ENCODE measurements at regions not wholly inside any gene's neighbourhood (a gene's known extent, or its start where the extent isn't known, plus 50 kb on each side); places are given as distances from the start of the nearest gene placed in this dataset.

DNA sequence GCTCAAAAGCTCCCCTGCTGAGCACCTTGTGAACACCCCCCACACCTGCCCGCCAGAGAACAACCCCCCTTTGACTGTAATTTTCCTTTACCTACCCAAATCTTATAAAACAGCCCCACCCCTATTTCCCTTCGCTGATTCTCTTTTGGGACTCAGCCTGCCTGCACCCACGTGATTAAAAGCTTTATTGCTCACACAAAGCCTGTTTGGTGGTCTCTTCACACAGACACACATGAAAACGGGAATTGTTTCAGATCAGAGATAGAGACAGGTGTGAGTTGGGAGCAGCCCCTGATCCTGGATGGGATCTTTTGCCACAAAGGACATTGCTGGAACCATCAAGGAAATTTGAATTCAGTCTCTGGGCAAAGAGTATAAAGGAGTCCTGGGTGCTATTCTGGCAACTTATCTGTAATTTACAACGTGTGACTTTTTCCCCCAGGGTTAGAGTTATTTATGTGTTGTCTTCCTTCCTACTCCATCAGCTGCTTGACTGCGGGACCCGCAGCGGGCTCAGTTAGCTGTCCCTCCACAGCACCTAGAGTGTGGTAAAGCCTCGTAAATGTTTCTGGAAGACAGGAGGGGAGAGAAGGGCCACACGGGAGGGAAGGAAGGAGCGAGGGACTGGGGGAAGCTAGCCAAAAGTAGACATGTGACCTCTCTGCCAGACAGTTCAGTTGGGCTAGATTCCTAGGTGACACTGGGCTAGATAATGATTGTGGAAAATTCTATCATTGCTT, 437.0 kb downstream of the ZNF608 start:
- H3K23ac ChIP-seq (ENCODE audit: insufficient read length, low read depth, low read length), result no peak overlapping the region
- TF ChIP-seq, protein P1, sequence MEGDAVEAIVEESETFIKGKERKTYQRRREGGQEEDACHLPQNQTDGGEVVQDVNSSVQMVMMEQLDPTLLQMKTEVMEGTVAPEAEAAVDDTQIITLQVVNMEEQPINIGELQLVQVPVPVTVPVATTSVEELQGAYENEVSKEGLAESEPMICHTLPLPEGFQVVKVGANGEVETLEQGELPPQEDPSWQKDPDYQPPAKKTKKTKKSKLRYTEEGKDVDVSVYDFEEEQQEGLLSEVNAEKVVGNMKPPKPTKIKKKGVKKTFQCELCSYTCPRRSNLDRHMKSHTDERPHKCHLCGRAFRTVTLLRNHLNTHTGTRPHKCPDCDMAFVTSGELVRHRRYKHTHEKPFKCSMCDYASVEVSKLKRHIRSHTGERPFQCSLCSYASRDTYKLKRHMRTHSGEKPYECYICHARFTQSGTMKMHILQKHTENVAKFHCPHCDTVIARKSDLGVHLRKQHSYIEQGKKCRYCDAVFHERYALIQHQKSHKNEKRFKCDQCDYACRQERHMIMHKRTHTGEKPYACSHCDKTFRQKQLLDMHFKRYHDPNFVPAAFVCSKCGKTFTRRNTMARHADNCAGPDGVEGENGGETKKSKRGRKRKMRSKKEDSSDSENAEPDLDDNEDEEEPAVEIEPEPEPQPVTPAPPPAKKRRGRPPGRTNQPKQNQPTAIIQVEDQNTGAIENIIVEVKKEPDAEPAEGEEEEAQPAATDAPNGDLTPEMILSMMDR (conservative IDR thresholded peaks at IDR 0.05), result no peak
- Mint-ChIP-seq H3K9me3 (peaks cover 2 to 5% of the 10 kb centered on the region in 2 experiments; a peak in 4 of 5 replicates), H3K36me3 (ENCODE audit: insufficient read depth in 1 of 3, low read depth in 3 of 3) (peaks cover 2 to 9% (median 2%) of the 10 kb centered on the region in 3 experiments; a peak in 3 of 7 replicates), H3K27ac (no peak overlapping the region), H3K27me3 (ENCODE audit: low read depth) (no peaks in the 10 kb centered on the region), H3K4me3 (peak overlapping the region in 1 of 2 experiments; percentile 39; a peak in 2 of 5 replicates), H3K4me1 (peaks cover 6 to 7% of the 10 kb centered on the region in 2 experiments)
- H3K79me1 ChIP-seq (ENCODE audit: insufficient read depth, low read depth, low read length, poor library complexity, severe bottlenecking), result no peaks in the 10 kb centered on the region
- H2BK5ac ChIP-seq (ENCODE audit: insufficient read length, low read length), result no peak overlapping the region
- H3K56ac ChIP-seq (ENCODE audit: insufficient read length, low read depth, low read length), result no peak overlapping the region
- peak; percentile 62 for DNase-seq
- no peak overlapping the region for H4K8ac ChIP-seq (replicated peaks; ENCODE audit: insufficient read length, low read depth, low read length)
- H4K20me1 ChIP-seq (ENCODE audit: control insufficient read depth, insufficient read depth, insufficient read length), result no peaks in the 10 kb centered on the region
- H2BK20ac ChIP-seq (ENCODE audit: low read depth, low read length, poor library complexity, severe bottlenecking), result no peak overlapping the region
- no peak overlapping the region for H3K4ac ChIP-seq (ENCODE audit: low read depth, low read length)
- peaks cover 4% of the 10 kb centered on the region; the same call in 1 of the 2 replicates for H3K4me1 ChIP-seq (ENCODE audit: insufficient read depth, low read length)
- H3K27ac ChIP-seq (ENCODE audit: insufficient read length, low read depth, low read length), result peak overlapping the region; percentile 38
- H3K9ac ChIP-seq (ENCODE audit: extremely low read depth, insufficient read length, low read length), result no peak overlapping the region
- H3K79me2 ChIP-seq (ENCODE audit: insufficient read depth, low read length), result no peaks in the 10 kb centered on the region
- H3K14ac ChIP-seq (ENCODE audit: insufficient read depth, low read length), result no peak overlapping the region
- H2BK12ac ChIP-seq (ENCODE audit: insufficient read length, low read depth, low read length), result no peak overlapping the region
- H4K91ac ChIP-seq (ENCODE audit: insufficient read length, low read depth, low read length), result no peak overlapping the region
- no peaks in the 10 kb centered on the region for H3K27me3 ChIP-seq (ENCODE audit: insufficient read depth, low read length)
- no CpG with 5 or more reads among the region's 11 CpGs for WGBS (ENCODE audit: extremely low coverage, insufficient read length, low lambda C conversion rate)
- no peak overlapping the region for H2BK120ac ChIP-seq (ENCODE audit: low read depth, low read length, poor library complexity, severe bottlenecking)
- H2AFZ ChIP-seq (ENCODE audit: low read length), result no peak overlapping the region
- H3K4me2 ChIP-seq (ENCODE audit: insufficient read depth, insufficient read length, low read length), result peak overlapping the region; percentile 8
- H4K5ac ChIP-seq (ENCODE audit: insufficient read length, low read depth, low read length), result no peak overlapping the region
- no peak overlapping the region for H2AK5ac ChIP-seq (ENCODE audit: insufficient read length, low read length)
- H3T11ph ChIP-seq (ENCODE audit: low read length), result no peak overlapping the region
- no peak overlapping the region for H2BK15ac ChIP-seq (ENCODE audit: low read depth, low read length)
- H3K18ac ChIP-seq (ENCODE audit: insufficient read length, low read depth, low read length), result no peak overlapping the region
- H3K9me3 ChIP-seq (ENCODE audit: control insufficient read depth, low read depth, low read length), result no peaks in the 10 kb centered on the region
- no peaks in the 10 kb centered on the region for H3K23me2 ChIP-seq (ENCODE audit: insufficient read length, low read depth, low read length, poor library complexity, severe bottlenecking)
